Astrocyte of the cerebellum (primary cell): ENCODE measurements at regions not wholly inside any gene's neighbourhood (a gene's known extent, or its start where the extent isn't known, plus 50 kb on each side); places are given as distances from the start of the nearest gene placed in this dataset.

Experiments
- DNase-seq: peaks from one replicate; pipeline ENCODE4 v3.0.0-alpha.2; 2011; ENCODE audit warnings: low read depth
- H3K4me3 ChIP-seq: 2 replicates; pipeline ENCODE4 v1.5.1; 2011; ENCODE audit warnings: mild to moderate bottlenecking, low read depth, low read length, moderate library complexity
- in situ Hi-C: cut with HindIII; loops from 2 replicates; pipeline ENCODE4 v1.10.0; 2017; ENCODE audit warnings: low sequenced_read_pairs
- TF ChIP-seq, protein P1 (sequence below): IDR thresholded peaks from 2 replicates; pipeline ENCODE4 v1.5.1; 2012; ENCODE audit warnings: low read length, low read depth, moderate library complexity, mild to moderate bottlenecking; ENCODE audit errors: missing control alignments

DNA sequence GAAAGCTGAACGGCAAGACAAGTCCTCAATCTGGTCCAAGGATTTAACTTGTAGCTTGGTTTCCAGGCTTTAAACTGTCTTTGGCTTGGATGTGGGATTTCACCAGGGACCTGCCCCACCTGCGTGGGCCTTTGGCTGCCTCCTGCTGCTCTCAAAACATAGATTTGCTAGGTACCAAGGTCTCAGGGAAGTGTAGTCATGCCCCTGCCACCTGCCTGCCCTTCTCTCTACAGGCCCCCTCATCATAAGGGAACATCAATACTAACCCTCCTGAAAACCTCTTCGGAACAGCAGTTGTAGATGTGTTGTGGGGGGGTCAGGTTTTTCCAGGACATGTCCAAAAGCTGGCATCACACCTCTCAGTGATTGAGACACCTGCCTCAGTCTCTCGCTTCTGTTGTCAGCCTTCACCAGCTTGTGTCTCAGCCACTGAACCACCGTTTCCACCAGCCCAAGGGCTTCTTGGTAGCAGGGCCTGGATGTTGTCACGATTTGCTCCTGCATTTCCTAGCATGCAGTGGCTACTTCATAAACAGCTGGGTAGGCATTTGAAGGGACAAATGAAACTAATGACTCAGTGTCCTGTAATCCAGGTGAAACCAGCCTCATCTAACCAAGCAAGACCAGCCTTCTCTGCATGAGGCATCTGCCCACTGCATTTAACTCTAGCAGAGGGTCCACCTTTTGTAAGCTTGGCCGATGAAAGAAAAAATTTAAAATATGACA, 141.6 kb upstream of the THBS2 start:
- TF ChIP-seq, protein P1, sequence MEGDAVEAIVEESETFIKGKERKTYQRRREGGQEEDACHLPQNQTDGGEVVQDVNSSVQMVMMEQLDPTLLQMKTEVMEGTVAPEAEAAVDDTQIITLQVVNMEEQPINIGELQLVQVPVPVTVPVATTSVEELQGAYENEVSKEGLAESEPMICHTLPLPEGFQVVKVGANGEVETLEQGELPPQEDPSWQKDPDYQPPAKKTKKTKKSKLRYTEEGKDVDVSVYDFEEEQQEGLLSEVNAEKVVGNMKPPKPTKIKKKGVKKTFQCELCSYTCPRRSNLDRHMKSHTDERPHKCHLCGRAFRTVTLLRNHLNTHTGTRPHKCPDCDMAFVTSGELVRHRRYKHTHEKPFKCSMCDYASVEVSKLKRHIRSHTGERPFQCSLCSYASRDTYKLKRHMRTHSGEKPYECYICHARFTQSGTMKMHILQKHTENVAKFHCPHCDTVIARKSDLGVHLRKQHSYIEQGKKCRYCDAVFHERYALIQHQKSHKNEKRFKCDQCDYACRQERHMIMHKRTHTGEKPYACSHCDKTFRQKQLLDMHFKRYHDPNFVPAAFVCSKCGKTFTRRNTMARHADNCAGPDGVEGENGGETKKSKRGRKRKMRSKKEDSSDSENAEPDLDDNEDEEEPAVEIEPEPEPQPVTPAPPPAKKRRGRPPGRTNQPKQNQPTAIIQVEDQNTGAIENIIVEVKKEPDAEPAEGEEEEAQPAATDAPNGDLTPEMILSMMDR, result no peak
- in situ Hi-C loops, result no loop called here
- no peak overlapping the region for H3K4me3 ChIP-seq
- no peak for DNase-seq

DNA sequence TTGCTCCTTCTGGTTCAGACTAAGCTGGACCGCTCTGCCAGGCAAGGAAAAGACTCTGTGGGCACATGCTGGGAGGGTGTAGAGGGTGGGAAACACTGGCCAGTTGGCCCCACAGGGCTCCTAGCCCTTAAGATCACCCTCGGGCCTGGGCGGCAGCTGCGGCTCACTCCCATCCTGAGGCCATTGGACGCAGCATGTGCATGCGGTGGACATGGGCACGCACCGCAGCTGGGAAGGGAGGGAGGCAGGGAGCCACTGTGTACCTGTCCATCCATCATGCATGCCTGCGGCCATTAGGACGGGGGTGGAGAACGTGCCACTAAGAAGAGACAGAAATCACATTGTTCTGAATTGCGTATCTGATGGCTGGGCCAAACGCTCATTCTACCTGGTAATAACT, 140.1 kb upstream of the THBS2 start:
- DNase-seq, result no peak
- in situ Hi-C loops, result loop anchor here (5.0 kb wide), 1 partner anchor 59 kb away; no protein-coding TSS in a partner anchor
- TF ChIP-seq, protein P1, result no peak

DNA sequence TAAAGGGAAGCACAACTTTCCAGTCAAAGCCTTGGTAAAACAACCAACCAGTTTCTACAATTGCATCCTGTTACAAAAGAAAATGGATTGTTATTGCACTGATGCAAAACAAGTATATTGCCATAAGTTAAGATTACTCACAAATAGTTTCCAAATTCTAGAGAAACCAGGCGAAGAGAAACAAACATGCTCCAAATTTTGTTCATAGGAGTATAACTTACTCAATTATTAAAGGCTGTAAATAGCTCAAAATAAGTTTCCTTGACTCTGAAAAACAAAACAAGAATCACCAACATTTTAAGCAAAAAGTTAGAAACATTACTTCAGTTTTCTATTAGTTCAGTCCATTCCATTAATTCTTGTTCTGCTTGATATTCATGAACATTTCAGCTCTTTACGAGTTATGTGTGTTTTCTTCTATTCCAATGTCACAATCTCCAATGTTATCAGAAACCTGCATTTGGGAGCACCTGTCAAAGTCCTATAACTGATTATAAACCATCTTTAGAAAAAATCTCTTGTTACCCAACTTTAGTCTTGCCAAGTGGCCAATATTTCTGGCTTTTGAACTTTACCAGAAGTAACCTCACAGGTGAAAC, 137.9 kb upstream of the THBS2 start:
- no peak for DNase-seq
- H3K4me3 ChIP-seq, result no peak overlapping the region
- in situ Hi-C loops, result loop anchor here (5.0 kb wide), 1 partner anchor 61 kb away; no protein-coding TSS in a partner anchor
- TF ChIP-seq, protein P1, result no peak

More for the DNA sequence above, 140.1 kb upstream of the THBS2 start:
- no peak overlapping the region for H3K4me3 ChIP-seq

DNA sequence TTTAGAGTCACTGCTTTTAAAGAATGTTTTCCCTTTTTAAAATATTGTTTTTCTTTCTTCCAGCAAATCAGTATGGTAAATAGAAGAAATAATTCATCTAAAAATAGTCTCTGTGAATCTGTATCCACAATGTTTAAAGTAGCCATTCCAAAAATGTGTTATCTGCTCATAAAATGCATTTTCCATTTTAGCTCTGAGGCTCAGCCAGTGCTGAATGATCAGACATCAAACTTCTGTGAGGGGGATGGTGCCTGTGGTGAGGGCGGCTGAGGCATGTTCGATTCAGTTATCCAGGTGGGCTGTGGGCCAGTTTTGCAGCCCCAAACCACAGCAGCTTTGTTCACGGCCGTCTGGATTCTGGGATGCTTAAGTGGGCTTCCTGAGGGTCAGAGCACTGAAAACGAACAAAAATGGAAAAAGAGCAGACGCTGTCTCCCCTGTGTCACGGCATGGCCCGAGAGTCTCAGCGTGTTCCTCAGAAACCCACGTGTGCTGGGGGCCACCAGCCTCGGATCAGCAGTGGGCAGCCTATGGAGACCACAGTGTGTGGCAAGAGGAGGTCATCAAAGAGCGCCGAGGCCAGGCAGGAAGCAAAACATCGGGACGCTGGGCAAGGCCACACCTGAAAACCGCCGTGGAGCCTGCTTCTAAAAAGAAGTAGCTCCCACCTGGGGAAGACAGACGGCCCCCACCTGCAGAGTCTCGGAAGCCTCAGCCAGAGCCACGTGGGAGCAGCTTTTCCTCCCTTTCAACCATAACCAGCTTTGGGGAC, 134.9 kb upstream of the THBS2 start:
- DNase-seq, result no peak
- H3K4me3 ChIP-seq, result no peak overlapping the region
- in situ Hi-C loops, result no loop called here
- TF ChIP-seq, protein P1, result no peak

DNA sequence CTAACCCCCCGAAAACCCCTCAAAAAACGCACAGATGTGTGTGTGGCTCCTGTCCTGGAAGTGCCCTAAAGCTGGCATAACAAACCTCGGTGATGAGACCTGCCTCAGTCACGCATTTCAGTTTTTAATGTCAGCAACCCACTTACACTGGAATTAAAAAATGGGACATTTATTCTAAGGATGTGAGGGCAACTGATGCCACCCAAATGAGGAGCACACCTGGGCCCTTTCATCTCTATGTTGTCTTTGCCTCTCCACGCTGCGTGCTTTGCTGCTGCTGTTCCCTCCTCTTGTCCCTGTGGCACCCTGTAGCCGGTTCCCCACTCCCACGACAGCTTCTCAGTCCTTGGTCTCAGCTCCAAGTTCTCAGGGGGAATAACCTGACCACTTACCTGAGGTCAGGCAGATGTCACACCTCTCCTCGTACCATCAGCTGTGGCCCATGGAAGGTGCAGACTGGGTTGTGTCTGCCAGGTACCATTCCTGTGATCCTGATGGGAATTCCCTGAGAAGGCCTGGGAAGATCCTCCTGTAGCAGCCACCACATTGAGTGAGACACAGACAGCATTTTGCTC, 134.2 kb upstream of the THBS2 start:
- DNase-seq, result no peak
- in situ Hi-C loops, result no loop called here
- TF ChIP-seq, protein P1, result no peak
- H3K4me3 ChIP-seq, result no peak overlapping the region

DNA sequence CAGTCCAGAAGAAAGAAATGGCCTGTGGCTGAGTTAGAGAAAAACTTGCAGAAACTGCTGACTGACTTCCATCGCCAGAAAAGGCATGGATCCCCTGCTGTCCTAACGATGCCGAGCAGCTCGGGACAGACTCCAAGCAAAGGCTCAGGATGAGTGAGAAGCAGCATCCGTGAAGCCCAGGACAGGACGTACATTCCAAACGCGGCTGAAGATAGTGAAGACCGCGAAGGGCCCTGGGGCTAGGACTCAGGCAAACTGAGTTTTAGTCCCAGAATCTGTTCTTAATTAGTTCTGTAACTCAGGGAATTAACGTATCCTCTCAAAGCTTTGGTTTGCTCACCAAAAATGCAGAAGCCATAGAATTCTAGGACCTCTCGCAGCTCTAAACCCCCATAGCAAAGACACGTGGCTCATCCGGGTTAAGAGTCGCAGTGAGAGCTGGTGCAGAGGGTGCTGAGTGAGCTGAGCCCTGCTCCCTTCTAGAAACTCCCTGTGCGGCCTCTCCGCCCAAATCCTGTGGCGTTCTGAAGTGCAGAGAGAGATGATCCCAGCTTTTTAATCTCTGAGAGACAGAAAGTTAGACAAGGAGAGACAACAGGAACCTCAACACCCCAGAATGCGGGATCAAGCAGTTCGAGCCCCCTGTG, 132.9 kb upstream of the THBS2 start:
- H3K4me3 ChIP-seq, result no peak overlapping the region
- in situ Hi-C loops, result no loop called here
- peak; percentile 11 for DNase-seq
- TF ChIP-seq, protein P1, result no peak
